ENCODE measurements at regions not wholly inside any gene's neighbourhood (a gene's known extent, or its start where the extent isn't known, plus 50 kb on each side); places are given as distances from the start of the nearest gene placed in this dataset.
"Not testable (repeated sequence)": the region's sequence is repeated elsewhere in the genome, so short reads cannot be mapped to it uniquely, and the experiment has no call there.

GRCh38 chr6:67112120-67112519 lies 1405.1 kb upstream of the EYS start:
- no peak for DNase-seq (ENCODE audit: low spot score)
- H3K9me3 ChIP-seq = no peaks in the 10 kb centered on the region
- no peak overlapping the region for H3K4me3 ChIP-seq
- H3K27ac ChIP-seq = no peak overlapping the region
- TF ChIP-seq, protein P1, sequence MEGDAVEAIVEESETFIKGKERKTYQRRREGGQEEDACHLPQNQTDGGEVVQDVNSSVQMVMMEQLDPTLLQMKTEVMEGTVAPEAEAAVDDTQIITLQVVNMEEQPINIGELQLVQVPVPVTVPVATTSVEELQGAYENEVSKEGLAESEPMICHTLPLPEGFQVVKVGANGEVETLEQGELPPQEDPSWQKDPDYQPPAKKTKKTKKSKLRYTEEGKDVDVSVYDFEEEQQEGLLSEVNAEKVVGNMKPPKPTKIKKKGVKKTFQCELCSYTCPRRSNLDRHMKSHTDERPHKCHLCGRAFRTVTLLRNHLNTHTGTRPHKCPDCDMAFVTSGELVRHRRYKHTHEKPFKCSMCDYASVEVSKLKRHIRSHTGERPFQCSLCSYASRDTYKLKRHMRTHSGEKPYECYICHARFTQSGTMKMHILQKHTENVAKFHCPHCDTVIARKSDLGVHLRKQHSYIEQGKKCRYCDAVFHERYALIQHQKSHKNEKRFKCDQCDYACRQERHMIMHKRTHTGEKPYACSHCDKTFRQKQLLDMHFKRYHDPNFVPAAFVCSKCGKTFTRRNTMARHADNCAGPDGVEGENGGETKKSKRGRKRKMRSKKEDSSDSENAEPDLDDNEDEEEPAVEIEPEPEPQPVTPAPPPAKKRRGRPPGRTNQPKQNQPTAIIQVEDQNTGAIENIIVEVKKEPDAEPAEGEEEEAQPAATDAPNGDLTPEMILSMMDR (IDR thresholded peaks at IDR 0.05) = no peak
- no peak for ATAC-seq (ENCODE audit: insufficient number of reproducible peaks, low FRiP score, low read depth)
- peaks cover 0 to 5% of the 10 kb centered on the region in 2 donors for H3K4me1 ChIP-seq (ENCODE audit: control insufficient read depth in 1 of 2, low read depth in 2 of 2)
- H3K27me3 ChIP-seq (replicated peaks; ENCODE audit: insufficient read depth) = no peaks in the 10 kb centered on the region
- H3K36me3 ChIP-seq = no peaks in the 10 kb centered on the region

GRCh38 chr6:67102743-67103142 lies 1395.7 kb upstream of the EYS start:
- H3K4me3 ChIP-seq = no peak overlapping the region
- no peak for ATAC-seq (ENCODE audit: insufficient number of reproducible peaks, low FRiP score, low read depth)
- no peaks in the 10 kb centered on the region for H3K27me3 ChIP-seq (replicated peaks; ENCODE audit: insufficient read depth)
- TF ChIP-seq, protein P1 (IDR thresholded peaks at IDR 0.05) = no peak
- H3K4me1 ChIP-seq (ENCODE audit: control insufficient read depth in 1 of 2, low read depth in 2 of 2) = no peaks in the 10 kb centered on the region
- no peak for DNase-seq (ENCODE audit: low spot score)
- no peaks in the 10 kb centered on the region for H3K36me3 ChIP-seq
- no peak overlapping the region for H3K27ac ChIP-seq
- H3K9me3 ChIP-seq = no peaks in the 10 kb centered on the region

DNA sequence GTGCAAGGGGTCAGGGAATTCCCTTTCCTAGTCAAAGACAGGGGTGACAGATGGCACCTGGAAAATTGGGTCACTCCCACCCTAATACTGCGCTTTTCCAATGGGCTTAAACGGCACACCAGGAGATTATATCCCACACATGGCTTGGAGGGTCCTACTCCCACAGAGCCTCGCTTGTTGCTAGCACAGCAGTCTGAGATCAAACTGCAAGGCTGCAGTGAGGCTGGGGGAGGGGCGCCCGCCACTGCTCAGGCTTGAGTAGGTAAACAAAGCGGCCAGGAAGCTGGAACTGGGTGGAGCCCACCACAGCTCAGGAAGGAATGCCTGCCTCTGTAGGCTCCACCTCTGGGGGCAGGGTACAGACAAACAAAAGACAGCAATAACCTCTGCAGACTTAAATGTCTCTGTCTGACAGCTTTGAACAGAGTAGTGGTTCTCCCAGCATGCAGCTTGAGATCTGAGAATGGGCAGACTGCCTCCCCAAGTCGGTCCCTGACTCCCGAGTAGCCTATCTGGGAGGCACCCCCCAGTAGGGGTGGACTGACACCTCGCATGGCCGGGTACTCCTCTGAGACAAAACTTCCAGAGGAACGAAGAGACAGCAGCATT lies 1388.7 kb upstream of the EYS start:
- not testable (repeated sequence) for H3K4me3 ChIP-seq; H3K27ac ChIP-seq; H3K9me3 ChIP-seq; DNase-seq (ENCODE audit: low spot score); H3K4me1 ChIP-seq (ENCODE audit: control insufficient read depth in 1 of 2, low read depth in 2 of 2); H3K27me3 ChIP-seq (replicated peaks; ENCODE audit: insufficient read depth); H3K36me3 ChIP-seq; ATAC-seq (ENCODE audit: insufficient number of reproducible peaks, low FRiP score, low read depth)

DNA sequence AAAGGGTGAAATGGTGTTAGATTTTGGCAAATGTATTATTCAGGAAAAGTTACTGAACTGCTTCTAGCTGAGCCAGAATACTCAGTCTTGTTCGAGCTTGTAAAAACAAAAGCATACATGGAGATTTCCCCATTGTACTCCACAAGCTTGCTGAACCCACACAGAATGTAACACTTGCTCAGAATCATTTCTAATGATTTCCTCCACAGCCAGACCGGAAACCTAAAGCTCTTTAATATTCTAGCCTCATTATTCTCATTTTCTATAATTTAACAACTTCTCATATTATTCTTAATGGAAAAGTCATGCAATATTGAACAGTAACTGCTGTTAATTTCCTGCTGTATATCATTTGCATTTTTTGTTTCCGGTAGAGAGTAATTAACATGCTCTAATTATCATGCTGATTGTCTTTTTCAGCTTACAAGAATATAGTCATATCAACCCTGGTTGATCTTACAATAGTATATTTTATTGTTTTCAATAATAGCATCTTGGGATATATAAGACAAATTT lies 1387.5 kb upstream of the EYS start:
- H3K27ac ChIP-seq = no peak overlapping the region
- no peaks in the 10 kb centered on the region for H3K36me3 ChIP-seq
- DNase-seq (ENCODE audit: low spot score) = no peak
- H3K27me3 ChIP-seq (replicated peaks; ENCODE audit: insufficient read depth) = no peaks in the 10 kb centered on the region
- H3K9me3 ChIP-seq = no peaks in the 10 kb centered on the region
- TF ChIP-seq, protein P1 (IDR thresholded peaks at IDR 0.05) = no peak
- no peaks in the 10 kb centered on the region for H3K4me1 ChIP-seq (ENCODE audit: control insufficient read depth in 1 of 2, low read depth in 2 of 2)
- no peak overlapping the region for H3K4me3 ChIP-seq
- no peak for ATAC-seq (ENCODE audit: insufficient number of reproducible peaks, low FRiP score, low read depth)

DNA sequence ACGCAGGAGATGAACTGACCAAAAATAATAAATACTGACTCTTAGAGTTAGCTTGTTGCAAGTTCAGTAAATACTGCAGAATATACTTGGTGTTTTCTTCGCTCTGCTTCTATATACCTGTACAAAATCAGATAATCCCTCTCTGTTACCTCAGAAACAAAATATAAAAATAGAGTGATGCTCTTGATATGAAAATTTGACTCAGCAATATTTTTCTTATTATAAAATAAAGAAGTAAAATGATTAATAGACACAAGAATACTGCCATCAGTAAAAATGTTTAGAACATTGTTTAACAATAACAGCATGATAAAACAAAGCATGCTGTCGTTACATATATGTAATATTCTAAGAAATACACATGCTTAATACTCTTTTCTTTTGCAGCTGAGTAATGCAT lies 1366.9 kb upstream of the EYS start:
- DNase-seq (ENCODE audit: low spot score) (no peak), ATAC-seq (ENCODE audit: insufficient number of reproducible peaks, low FRiP score, low read depth) (no peak)
- Histone ChIP-seq H3K27me3 (replicated peaks; ENCODE audit: insufficient read depth) (no peaks in the 10 kb centered on the region), H3K27ac (no peak overlapping the region), H3K36me3 (no peaks in the 10 kb centered on the region), H3K4me3 (no peak overlapping the region), H3K4me1 (ENCODE audit: control insufficient read depth in 1 of 2, low read depth in 2 of 2) (no peaks in the 10 kb centered on the region), H3K9me3 (no peaks in the 10 kb centered on the region)
- TF ChIP-seq, protein P1 (IDR thresholded peaks at IDR 0.05) = no peak

- no peak for DNase-seq (ENCODE audit: low spot score)
- no peak overlapping the region for H3K4me3 ChIP-seq
- TF ChIP-seq, protein P1 (IDR thresholded peaks at IDR 0.05) = no peak
- no peaks in the 10 kb centered on the region for H3K4me1 ChIP-seq (ENCODE audit: control insufficient read depth in 1 of 2, low read depth in 2 of 2)
- H3K9me3 ChIP-seq = no peaks in the 10 kb centered on the region
- H3K27ac ChIP-seq = no peak overlapping the region
- no peaks in the 10 kb centered on the region for H3K27me3 ChIP-seq (replicated peaks; ENCODE audit: insufficient read depth)
- no peak for ATAC-seq (ENCODE audit: insufficient number of reproducible peaks, low FRiP score, low read depth)
- no peaks in the 10 kb centered on the region for H3K36me3 ChIP-seq
Measured at GRCh38 chr6:67068781-67069180, 1361.8 kb upstream of the EYS start.

Measured in thoracic aorta (tissue), 2 donors.